ENCODE measurements at regions not wholly inside any gene's neighbourhood (a gene's known extent, or its start where the extent isn't known, plus 50 kb on each side); places are given as distances from the start of the nearest gene placed in this dataset.
A peak's percentile ranks its signal among the peaks of the same experiment; 100 is the strongest.

- Histone ChIP-seq H3K27ac (no peak overlapping the region), H3K9me3 (no peaks in the 10 kb centered on the region), H3K36me3 (no peaks in the 10 kb centered on the region), H3K27me3 (peaks cover 2% of the 10 kb centered on the region), H3K4me1 (ENCODE audit: insufficient read depth) (no peaks in the 10 kb centered on the region), H3K4me3 (no peak overlapping the region)
- DNase-seq: no peak
- TF ChIP-seq CTCF (IDR thresholded peaks at IDR 0.05): no peak
- TF ChIP-seq EP300 (IDR thresholded peaks at IDR 0.05): no peak
- no peak for TF ChIP-seq POLR2A (IDR thresholded peaks at IDR 0.05)
- WGBS, 3 donors: 88 to 95% (median 93%) methylated on average over 2 of the region's 2 CpGs
- intact Hi-C loops (cut with DNase I): no loop called here
These were observed 440.7 kb upstream of the KCNMB2 start for GRCh38 chr3:178095522-178095921.

- Histone ChIP-seq H3K36me3 (no peaks in the 10 kb centered on the region), H3K27ac (no peak overlapping the region), H3K9me3 (no peaks in the 10 kb centered on the region), H3K4me3 (no peak overlapping the region), H3K27me3 (peaks cover 2% of the 10 kb centered on the region), H3K4me1 (ENCODE audit: insufficient read depth) (no peaks in the 10 kb centered on the region)
- no peak for DNase-seq
- 93 to 96% (median 95%) methylated on average over 1 of the region's 1 CpG for WGBS, 3 donors
- TF ChIP-seq CTCF (IDR thresholded peaks at IDR 0.05) (no peak), POLR2A (IDR thresholded peaks at IDR 0.05) (no peak), EP300 (IDR thresholded peaks at IDR 0.05) (no peak)
- intact Hi-C loops (cut with DNase I): no loop called here
These were observed 439.3 kb upstream of the KCNMB2 start for GRCh38 chr3:178096955-178097354.

- Histone ChIP-seq H3K4me1 (ENCODE audit: insufficient read depth) (no peaks in the 10 kb centered on the region), H3K27ac (no peak overlapping the region), H3K9me3 (no peaks in the 10 kb centered on the region), H3K27me3 (peaks cover 2% of the 10 kb centered on the region), H3K4me3 (no peak overlapping the region), H3K36me3 (no peaks in the 10 kb centered on the region)
- peak in 2 of 5 donors; percentile 31 to 63 for DNase-seq
- 10 to 29% (median 23%) methylated on average over 1 of the region's 1 CpG for WGBS, 3 donors
- intact Hi-C loops (cut with DNase I): no loop called here
- no peak for TF ChIP-seq EP300 (IDR thresholded peaks at IDR 0.05)
- no peak for TF ChIP-seq POLR2A (IDR thresholded peaks at IDR 0.05)
- TF ChIP-seq CTCF (IDR thresholded peaks at IDR 0.05): no peak
These were observed 438.7 kb upstream of the KCNMB2 start for GRCh38 chr3:178097576-178097975.

GRCh38 chr3:178099274-178099673 lies 437.0 kb upstream of the KCNMB2 start:
- Histone ChIP-seq H3K27me3 (peaks cover 2% of the 10 kb centered on the region), H3K27ac (no peak overlapping the region), H3K36me3 (no peaks in the 10 kb centered on the region), H3K4me1 (ENCODE audit: insufficient read depth) (peaks cover 2% of the 10 kb centered on the region), H3K4me3 (no peak overlapping the region), H3K9me3 (no peaks in the 10 kb centered on the region)
- 88 to 95% (median 93%) methylated on average over 4 of the region's 4 CpGs for WGBS, 3 donors
- DNase-seq: no peak
- intact Hi-C loops (cut with DNase I): no loop called here
- no peak for TF ChIP-seq EP300 (IDR thresholded peaks at IDR 0.05)
- no peak for TF ChIP-seq CTCF (IDR thresholded peaks at IDR 0.05)
- no peak for TF ChIP-seq POLR2A (IDR thresholded peaks at IDR 0.05)

GRCh38 chr3:178099862-178100261 lies 436.4 kb upstream of the KCNMB2 start:
- Histone ChIP-seq H3K27me3 (peaks cover 2% of the 10 kb centered on the region), H3K4me3 (no peak overlapping the region), H3K36me3 (no peaks in the 10 kb centered on the region), H3K27ac (no peak overlapping the region), H3K4me1 (ENCODE audit: insufficient read depth) (peaks cover 2% of the 10 kb centered on the region), H3K9me3 (no peaks in the 10 kb centered on the region)
- TF ChIP-seq POLR2A (IDR thresholded peaks at IDR 0.05) (no peak), EP300 (IDR thresholded peaks at IDR 0.05) (no peak), CTCF (IDR thresholded peaks at IDR 0.05) (no peak)
- intact Hi-C loops (cut with DNase I): no loop called here
- 78 to 82% (median 79%) methylated on average over 2 of the region's 2 CpGs for WGBS, 3 donors
- DNase-seq: no peak

Data from ovary (tissue), 7 donors.